GM12873 (cell line): ENCODE measurements at regions not wholly inside any gene's neighbourhood (a gene's known extent, or its start where the extent isn't known, plus 50 kb on each side); places are given as distances from the start of the nearest gene placed in this dataset.

ENCODE experiments used
- TF ChIP-seq, protein P1 (sequence below): IDR thresholded peaks from 2 replicates; pipeline ENCODE4 v1.5.1; 2012; ENCODE audit warnings: low read depth, mild to moderate bottlenecking, moderate library complexity, low read length, control low read depth; ENCODE audit not compliant: insufficient read depth; ENCODE audit errors: missing control alignments

DNA sequence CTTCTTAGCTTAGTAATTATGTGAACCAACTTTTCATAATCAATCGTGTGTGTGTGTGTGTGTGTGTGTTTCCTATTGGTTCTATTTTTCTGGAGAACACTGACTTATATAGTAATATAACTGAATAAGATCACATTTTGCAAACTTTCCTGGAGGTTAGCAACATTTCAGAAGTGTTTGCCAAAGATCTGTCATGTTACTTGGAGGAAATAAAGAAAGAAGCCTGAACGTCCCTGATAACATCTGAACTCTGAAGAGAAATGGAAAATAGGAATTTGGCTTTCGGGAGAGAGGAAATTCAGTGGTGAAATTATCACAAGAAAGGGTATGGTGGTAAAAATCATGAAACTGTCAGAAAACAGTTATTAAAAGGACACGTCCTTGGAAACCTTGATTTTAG, 984.4 kb upstream of the AUTS2 start:
- TF ChIP-seq, protein P1, sequence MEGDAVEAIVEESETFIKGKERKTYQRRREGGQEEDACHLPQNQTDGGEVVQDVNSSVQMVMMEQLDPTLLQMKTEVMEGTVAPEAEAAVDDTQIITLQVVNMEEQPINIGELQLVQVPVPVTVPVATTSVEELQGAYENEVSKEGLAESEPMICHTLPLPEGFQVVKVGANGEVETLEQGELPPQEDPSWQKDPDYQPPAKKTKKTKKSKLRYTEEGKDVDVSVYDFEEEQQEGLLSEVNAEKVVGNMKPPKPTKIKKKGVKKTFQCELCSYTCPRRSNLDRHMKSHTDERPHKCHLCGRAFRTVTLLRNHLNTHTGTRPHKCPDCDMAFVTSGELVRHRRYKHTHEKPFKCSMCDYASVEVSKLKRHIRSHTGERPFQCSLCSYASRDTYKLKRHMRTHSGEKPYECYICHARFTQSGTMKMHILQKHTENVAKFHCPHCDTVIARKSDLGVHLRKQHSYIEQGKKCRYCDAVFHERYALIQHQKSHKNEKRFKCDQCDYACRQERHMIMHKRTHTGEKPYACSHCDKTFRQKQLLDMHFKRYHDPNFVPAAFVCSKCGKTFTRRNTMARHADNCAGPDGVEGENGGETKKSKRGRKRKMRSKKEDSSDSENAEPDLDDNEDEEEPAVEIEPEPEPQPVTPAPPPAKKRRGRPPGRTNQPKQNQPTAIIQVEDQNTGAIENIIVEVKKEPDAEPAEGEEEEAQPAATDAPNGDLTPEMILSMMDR: no peak

DNA sequence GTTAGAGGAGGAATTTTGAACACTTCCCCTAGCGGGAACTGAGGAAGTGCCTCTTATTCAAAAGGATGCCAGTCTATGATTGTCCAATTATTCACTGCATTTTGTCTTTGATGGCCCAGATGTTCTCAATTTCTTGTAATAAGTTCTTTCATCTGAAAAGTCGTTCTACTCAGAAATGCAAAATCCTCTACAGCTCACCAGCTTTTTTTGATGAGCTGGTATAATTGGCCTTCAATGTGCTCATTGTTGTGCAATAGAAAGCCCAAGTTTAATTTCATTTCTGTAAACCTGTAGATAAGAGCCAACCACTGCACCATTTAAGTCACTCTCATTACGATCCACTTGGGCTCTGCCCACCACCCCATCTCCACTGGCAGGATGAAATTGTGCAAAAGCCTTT, 978.7 kb upstream of the AUTS2 start:
- TF ChIP-seq, protein P1: no peak

DNA sequence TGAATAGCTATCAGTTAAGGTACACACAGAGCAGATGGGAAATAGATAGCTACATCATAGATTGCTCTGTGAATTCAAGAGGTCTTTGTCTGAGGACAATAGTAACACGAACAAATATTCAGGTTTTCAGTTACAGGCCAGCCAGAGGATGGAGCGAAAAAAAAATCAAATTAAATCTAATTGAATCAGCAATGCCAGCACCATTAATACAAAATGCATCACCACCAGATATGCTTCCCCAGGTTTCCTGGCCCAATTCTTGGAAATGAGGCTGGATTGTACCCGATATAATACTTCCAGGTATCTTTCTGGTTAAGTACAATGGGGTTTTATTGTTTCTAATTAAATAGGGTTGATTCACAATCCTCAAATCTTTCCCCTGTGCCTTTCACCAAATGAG, 975.8 kb upstream of the AUTS2 start:
- TF ChIP-seq, protein P1: no peak

DNA sequence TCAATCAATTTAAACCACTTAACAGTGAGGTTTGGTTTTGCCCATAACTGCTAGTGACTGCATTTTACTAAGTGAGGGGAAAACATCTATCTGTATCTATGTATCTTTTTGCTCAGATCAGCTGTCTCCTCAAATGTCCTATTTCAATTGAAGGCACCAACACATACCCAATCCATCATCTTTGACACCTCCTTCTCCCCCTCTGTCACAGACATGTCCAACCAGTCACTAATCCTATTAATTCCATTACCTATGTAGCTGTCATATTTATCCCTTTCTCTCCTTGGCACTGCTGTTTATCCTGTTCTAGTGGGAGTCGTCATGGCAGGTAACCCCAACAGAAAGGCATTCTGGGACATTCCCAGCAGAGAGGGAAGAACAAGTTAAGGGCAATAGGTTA, 975.2 kb upstream of the AUTS2 start:
- TF ChIP-seq, protein P1: no peak

DNA sequence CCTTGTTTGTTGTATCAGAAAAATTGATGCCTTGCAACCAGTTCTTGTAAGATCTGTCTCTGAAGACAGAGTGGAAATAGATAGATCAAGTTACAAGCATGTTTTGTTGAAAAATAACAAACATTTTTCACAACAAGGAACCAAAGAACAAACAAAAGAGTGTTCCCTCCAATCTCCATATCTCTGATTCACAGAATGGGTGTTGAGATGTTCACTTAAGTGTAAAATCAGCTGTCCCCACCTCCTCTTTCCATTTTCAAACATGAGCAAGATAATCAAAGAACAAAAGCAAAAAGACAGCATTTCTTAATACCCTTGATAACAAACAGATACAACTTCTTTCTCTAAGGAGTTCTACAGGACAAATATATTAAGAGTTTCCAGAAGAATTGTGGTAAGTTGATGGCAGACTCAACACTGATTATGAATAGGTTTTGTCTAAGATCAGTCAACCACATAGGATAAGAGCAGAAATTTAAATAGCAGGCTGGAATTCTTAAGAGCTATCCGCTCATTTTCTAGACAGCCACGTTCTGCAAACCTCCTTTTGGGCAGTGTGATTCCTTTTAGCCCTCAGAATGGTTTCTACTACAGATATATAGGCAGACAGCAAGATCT, 970.9 kb upstream of the AUTS2 start:
- TF ChIP-seq, protein P1: no peak

DNA sequence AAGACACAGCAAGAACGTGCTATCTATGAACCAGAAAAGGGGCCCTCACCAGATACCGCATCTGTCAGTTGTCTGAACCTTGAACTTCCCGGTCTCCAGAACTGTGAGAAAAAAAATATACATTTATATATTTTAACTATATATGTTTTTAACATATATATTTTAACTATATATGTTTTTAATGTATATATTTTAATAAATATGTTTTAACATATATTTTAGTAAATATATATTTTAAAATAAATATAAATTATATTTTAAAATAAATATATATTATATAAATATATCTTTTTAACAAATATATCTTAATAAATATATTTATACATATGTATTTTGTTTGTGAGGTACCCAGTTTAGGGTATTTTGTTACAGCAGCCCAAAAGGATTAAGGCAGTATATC, 958.2 kb upstream of the AUTS2 start:
- TF ChIP-seq, protein P1: no peak

DNA sequence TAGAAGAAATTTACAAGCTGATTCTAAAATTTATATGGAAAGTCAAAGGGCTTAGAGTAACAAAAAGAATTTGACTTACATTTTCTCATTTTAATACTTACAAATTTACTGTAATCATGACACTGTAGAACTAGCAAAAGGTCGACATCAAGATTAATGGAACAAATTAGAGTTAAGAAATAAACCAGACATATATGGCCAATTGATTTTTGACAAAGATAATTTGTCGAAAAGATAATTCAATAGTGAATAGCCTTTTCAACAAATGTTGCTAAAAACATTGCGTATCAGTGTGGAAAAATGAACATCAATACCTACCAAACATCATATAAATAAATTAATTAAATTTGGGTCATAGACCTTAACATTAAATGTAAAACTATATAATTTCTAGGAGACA, 955.5 kb upstream of the AUTS2 start:
- TF ChIP-seq, protein P1: no peak

DNA sequence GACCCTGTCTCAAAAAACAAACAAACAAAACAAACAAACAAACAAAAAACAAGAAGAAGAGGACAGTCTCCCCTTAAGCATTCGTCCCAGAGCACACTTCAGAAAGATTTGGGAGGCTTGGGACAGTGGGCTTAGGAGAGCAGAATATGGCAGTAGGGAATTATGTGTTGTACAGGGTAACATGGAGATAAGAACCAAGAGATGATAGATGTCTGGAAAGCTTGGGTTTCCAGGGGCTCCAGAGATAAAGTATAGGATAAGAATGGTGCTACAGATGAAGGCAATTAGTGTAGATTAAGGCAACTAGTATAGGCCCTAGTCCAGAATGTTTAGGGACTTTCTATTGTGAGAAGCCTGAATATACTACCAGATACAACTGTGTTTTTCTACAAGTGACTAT, 934.9 kb upstream of the AUTS2 start:
- TF ChIP-seq, protein P1: no peak
